GM19351 (cell line): ENCODE measurements at regions not wholly inside any gene's neighbourhood (a gene's known extent, or its start where the extent isn't known, plus 50 kb on each side); places are given as distances from the start of the nearest gene placed in this dataset.
"Not testable (repeated sequence)": the region's sequence is repeated elsewhere in the genome, so short reads cannot be mapped to it uniquely, and the experiment has no call there.

Source experiments
- ATAC-seq: cut with Tn5 transposase; IDR thresholded peaks from one replicate; pipeline ENCODE4 v1.9.1; 2021; ENCODE audit warnings: mild to moderate bottlenecking, moderate library complexity; ENCODE audit not compliant: unreplicated experiment

DNA sequence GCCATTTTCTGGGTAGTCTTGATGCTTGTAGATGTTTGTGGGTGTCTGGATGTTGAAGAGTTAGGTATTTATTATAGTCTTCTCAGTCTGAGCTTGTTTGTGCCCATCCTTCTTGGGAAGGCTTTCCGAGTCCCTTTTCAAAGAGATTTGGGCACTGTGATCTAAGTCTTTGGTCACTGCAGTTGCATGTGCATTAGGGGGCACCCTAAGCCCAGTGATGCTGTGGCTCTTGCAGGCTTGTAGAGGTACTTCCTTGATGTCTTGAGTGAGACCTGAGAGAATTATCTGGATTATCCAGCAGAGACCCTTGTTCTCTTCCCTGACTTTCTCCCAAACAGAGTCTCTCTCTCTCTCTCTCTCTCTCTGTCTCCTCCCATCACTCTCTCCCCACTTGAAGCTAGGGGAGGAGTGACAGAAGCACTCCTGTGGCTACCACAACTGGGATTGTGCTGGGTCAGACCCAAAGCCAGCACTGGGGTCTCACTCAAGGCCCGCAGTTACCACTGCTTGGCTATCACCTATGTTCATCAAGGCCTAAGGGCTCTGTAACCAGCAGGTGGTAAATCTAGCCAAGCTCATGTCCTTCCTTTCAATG, 68.5 kb downstream of the TMCO5A start:
- peak; percentile 90 for ATAC-seq

DNA sequence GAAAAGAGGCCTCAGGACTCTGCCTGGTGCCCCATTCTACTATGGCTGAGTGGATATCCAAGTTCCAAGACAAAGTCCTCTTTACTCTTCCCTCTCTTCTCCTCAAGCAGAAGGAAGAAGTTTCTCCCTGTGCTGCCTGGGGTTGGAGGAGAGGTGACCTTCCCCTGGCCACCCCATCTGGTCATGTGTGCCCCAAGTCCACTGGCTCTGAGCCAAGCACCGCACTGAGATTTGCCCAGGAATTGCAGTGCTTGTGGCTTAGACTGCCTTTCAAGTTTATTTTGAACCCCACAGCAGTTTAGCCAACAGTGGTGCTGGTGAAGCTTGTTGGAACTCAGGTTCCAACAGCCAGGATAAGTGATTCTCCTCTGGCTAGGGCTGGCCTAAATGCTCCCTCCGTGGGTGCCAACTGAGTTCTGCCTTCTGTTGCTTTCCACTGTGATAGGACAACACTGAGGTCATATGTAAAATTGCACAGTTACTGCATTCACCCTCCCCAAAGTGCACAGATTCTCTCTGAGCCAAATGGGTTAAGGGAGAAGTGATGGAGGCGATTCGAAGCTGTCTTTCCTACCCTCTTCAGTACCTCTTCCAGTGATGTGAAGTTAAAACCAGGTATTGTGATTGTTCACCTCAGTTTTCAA, 69.9 kb downstream of the TMCO5A start:
- no peak for ATAC-seq

DNA sequence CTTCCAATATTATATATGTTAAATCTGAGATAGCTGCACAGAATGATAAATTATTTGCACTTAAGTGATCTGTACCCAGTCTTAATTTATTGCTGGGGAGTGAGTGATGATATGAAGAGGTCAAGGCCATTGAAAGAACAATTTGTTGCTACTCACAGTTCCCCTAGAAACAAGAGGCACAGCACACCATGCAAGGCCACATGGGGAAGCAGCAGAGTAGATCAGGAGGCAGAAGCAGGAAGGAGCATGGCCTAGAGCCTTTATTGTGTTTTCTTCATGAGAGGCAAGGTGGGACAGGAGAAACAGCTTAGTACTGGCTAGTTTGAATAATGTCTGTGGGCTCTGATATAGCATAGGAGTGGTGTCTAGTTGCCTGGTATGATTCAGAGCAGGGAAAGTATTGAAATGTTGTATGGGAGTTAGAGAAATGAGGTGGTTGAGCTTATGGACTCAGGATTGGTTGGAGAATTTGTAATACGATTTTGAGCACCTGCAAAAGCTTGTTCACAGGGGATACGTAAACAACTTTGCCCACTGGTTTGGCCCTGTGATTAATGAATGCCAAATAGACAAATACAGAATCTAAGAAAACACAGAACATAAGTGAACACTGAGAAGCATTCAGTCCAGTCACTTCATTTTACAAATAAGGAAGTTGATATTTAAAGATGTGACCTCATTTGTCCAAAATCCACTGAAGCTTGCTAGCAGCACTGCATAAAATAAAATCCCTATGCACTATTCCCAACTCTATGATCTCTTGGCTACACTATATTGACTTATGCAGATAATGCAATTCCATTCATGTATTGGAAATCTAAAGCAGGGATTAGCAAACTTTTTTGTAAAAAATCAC, 71.7 kb downstream of the TMCO5A start:
- ATAC-seq: no peak

DNA sequence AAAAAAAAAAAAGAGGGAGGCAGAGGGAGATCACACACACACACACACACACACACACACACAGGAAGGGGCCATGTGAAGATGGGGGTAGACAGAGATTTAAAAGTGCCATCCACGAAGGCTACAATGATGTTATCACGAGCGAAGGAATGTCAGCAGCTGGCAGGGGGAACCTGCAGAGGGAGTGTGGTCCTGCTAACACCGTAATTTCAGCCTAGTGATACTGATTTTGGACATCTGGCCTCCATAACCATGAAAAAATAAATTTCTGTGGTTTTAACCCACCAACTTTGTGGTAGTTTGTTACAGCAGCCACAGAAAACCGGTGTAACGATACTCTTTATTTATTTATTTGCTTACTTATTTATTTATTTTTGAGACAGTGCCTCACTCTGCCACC, 76.0 kb downstream of the TMCO5A start:
- ATAC-seq: no peak

DNA sequence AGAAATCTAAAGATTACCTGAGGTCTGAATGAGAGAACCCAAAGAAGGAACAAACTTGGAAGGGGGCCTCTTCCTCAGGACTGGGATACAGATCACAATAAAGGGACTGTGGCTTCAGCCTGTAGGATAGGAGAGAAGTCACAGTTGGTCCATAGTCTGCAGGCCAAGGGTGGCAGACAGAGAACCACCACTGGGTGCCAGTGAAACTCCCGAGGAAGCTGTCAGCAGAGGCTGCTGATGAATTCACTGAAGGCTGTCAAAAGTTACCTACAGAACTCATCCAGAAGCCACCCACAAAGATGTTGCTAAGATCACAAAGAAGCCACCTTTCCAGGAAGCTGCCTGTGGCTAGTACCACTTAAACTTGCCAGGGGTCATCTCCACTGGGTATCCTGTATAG, 78.5 kb downstream of the TMCO5A start:
- no peak for ATAC-seq

DNA sequence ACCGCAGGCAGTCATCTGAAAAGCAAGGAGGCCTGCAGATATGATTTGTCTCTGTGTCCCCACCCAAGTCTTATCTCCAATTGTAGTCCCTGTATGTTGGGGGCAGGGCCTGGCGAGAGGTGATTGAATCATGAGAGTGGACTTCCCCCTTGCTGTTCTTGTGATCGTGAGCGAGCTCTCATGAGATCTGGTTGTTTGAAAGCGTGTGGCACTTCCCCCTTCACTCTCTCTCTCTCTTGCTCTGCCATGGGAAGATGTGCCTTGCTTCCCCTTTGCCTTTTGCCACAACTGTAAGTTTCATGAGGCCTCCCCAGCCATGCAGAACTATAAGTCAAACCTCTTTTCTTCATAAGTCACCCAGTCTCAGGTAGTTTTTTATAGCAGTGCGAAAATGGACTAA, 83.3 kb downstream of the TMCO5A start:
- no peak for ATAC-seq

DNA sequence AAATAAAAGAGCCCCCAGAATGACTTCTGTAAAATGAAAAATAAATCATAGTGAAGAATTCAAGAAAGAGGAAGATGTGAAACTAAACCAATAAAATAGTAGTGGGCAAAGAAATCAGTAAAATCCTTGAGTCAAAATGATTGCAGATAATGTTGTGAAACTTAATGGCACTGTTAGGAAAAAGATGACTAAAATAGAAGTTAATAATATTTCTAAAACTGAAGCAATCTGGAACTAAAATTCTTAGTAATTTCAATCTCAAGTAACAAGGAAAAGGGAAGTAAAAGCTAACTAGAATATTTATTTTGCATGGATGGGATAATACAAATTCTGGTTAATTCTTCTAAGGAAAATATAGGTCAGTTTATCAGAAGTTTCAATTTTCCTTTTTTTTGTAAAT, 84.6 kb downstream of the TMCO5A start:
- no peak for ATAC-seq

DNA sequence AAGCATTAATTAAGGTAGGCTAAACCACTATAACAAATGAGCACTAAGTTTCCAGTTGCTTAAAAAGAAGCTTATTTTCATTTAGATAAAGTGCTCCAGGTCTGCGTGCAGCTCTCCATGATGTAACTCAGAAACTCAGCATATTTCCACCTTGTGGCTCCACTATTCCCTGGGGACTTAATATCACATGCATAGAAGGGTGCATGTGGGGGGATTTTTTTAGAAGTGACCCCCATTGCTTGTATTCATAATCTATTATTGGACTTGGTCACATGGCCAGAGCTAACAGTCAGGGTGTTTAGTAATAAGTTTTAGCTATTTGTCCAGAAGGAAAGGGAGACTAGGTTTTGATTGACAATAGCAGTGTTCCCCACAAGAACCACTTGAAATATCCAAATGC, 86.8 kb downstream of the TMCO5A start:
- peak; percentile 49 for ATAC-seq

DNA sequence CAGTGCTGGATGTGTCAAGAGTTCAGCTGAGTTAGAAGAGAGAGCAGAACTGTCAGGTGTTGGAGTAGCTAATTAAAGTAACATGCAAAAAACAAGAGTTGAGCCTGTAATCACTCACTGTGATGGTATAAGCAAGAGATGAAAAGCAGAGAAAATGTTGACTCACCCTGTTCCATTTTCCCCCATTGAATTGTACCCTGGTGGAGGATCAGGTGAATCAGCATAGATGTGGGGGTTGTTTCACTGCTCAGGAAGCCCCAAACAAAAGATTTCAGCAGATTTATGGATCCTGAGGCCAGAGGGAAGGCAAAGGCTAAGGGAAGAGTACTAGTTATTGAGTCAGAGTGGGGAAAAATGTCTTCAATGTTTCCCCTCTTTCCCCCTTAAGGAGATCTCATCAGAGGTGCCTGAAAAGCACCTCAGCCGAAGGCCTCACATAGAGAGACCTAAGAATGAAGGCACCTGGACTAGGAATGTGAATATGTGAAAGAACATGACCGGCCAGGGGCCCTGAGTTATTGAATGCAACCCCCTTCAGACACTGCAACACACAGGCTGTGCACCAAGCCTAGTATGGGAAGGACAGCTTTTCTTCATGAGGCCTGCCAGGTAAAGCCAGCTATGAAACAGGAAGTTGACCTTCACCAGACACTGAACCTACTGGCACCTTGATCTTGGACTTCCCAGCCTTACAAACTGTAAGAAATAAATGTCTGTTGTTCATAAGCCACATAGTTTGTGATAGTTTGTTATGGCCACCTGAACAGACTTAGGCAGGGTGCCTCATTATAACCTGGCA, 90.1 kb downstream of the TMCO5A start:
- no peak for ATAC-seq

DNA sequence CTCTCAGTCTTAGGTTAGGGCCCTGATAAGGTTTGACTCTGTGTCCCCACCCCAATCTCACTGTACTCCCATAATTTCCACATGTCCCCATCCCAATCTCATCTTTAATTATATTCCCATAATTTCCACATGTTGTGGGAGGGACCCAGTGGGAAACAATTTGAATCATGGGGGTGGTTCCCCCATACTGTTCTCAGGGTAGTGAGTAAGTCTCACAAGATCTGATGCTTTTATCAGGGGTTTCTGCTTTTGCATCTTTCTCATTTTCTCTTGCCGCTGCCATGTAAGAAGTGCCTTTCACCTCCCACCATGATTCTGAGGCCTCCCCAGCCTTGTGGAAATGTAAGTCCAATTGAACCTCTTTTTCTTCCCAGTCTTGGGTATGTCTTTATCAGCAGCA, 91.2 kb downstream of the TMCO5A start:
- ATAC-seq: not testable (repeated sequence)

DNA sequence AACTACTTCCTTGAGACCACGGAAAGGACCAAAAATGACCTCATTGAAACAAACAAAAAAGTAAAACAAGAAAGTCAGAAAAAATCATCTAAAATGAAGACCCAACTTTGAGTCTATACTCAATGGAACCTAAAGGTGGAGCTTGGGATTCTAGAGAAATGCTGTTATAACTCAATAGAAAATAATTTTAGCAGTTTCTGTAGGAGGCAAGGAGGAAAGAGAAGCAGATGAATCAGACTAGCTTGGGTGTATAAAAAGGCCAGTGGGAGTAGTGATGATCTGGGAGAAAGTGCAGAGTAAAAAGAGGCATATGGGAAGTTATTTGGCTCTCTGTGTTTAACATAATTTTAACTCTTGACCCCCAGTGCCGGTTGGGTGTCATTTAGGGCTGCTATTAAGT, 94.4 kb downstream of the TMCO5A start:
- no peak for ATAC-seq

DNA sequence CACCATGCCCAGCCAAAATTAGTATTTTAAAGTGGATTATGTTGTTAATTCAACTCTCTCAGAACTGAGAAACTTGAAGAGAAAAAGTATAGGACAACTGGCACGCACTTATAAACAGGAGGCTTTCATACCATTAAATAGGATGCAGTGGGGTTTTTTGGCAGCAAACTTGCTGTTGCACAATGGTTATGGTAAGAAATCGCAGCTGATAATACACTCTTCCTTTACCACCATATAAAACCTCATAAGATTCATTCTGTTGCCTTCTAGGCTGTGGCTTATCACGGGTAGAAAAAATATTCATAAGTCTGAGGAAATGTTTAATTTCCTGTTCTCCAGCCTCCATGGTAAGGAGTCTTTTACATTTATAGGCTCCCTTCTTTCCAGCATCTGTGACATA, 95.3 kb downstream of the TMCO5A start:
- no peak for ATAC-seq

DNA sequence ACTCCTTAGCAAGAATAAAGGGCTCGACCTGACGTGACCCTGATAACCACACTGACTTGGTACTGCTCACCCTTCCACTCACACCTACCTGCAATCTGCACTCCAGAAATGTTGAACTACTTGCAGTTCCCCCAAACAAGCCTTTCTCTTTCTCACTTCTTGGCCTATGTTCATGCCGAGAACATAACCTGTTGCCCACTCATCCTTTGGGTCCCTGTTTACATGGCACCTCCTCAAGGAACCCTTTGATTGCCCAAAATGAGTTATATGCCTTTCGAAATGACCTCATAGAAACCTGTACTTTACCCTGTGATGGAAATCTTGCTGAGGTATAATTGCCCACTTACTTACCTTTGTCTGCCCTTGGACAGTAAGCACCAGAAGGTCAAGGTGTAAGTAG, 96.2 kb downstream of the TMCO5A start:
- ATAC-seq: no peak

DNA sequence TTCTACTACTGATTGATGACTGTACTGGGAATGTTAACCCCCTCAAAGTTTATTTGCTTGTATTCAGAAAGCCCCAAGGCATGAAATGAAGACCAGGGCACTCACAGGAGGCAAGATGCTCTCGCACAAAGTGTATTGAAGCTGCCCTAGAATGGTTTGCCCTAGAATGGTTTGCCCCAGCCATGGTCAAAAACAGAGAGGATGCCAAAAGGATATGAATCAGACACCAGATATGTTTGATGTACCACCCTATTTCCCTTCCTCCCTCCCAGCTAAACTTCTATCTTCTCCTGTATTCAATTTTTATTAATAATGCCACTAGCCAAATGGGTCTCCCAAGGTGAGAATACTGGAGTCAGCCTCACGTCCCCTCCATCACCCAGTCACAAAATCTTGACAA, 101.3 kb downstream of the TMCO5A start:
- ATAC-seq: no peak

DNA sequence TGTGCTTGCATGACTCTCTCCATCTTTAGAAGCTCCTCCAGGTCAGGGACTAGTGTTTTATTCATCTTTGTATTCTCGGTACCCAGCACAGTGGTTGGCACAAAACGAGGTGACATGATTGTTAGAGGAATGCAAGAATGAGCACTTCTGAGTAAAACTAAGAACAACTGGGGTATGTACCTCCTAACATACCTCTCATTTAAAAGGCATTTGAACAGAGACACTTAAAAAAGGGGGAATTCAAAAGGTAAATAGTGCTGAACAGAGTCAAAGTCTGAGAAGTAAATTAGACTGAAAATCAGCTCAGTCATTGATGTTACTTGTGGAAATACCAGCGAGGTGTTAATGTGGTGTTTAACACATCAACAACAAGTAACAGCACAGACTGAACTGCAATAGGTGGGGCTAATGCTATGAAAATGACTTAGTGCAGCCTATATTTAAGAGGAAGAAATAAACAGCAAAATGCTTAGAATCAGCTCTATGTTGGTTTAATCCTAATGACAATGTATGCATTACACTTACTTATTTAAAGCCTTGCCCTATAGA, 102.4 kb downstream of the TMCO5A start:
- no peak for ATAC-seq

DNA sequence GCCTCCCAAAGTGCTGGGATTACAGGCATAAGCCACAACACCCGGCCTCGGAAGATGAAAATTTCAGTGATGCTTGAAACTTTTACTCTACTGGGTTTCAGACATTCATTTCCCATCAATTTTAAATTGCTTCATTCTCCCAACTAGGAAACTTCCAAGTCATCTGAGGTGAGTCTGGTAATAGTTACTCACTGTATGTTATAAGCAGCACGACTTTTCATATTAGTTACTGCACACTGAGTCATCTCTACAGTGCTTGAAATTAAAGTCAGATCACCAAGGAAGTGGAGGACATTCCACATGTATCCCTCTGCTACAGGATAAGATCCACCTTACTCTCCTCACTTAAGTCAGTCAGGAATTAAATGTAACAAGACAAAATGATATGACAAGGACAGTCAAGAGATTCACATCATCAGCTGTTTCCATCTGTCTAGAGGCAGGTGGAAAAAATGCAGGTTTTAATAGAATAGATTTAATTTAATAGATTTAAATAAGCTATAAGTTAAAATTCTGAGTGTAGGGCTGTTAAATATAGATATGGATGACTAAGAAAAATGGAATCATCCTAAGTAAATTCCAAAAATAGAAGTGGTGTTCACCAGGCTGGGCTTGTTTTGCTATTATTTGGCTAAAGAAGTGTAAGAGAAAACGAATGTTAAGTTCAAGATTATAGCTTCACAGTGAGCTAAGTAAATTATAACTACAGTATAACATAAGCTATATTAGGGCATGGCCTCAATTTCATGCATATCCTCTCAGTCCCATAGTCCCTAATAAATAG, 104.4 kb downstream of the TMCO5A start:
- no peak for ATAC-seq

DNA sequence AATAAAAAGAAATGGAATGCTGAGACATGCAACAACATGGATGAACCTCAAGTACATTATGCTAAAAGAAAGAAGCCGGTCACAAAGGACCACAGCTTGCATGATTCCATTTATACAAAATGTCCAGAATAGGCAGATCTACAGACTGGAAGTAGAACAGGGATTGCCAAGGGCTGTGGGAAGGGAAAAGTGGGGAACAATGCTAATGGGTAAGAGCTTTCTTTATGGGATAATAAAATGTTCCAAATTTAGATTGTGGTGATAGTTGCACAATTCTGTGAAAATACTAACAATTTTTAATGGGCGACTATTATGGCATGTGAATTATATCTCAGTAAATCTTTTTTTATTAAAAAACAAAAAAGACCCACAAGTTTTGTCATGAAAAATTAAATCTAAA, 106.2 kb downstream of the TMCO5A start:
- ATAC-seq: no peak

DNA sequence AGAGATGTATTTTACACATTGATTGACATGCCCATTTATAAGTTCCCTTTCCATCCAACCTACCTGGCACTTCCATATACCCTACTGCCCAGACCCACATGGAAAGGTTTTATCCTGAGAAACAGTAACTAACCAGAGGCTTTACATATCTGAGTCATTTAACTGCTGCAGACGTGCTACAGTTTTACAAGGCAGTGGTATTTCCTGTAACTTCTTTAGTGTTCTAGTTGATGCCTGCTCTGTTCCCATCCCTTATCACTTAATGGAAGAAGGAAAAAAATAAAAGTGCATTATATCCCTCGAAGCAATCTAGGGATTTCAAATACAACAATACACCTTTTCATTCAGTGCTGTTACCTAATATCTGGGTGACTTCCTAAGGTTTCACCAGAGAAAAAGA, 107.1 kb downstream of the TMCO5A start:
- ATAC-seq: no peak

DNA sequence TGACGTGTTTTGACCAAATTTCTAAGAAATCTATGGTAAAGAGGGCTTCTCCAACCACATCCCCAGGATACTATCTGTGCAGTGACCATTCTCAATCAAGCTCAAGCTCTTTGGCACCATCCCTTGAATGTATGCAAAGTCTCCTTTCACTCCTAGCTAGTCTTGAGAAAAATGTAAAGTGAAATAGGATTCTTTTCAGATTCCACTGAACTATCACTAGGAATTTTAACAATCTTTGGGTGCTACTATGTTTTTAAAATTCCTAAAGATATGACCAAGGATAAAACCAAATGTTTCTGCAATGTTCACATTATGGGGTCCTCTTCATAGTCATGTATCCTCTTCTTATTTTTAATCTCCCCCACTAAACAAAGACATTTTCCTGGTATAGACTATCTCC, 107.8 kb downstream of the TMCO5A start:
- no peak for ATAC-seq

DNA sequence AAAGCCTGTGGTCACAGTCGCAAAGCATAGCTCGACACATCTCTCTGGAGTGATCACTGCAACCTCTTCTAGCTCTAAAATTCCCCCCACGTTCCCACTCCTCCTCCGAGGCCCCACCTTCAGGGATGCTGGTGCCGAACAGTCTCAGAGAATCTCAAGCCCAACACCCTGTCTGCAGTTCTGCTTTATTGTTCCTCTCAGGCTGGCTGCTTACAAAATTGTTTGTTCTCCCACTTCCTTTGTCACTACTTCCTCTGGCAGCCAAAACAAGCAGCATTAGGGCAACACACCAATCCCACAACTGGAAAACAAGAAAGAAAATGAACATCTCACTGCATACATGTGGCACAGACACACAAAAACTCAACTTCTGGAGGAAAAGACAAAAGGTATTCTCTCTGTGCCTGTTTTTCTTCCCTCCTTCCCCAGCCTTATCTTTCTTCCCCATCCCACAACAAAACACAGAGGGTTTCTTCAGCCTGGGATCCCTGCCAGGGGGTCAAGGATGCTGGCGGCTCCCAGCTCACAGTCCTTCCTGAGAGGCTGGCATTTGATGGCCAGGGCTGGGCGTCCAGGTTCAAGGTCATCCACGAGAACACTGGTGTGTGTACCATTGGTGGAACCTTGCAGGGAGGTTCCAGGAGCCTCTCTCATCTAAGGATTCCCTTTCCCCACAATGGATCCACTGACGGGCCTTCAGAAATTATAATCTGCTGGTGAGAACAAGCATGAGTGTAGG, 108.4 kb downstream of the TMCO5A start:
- ATAC-seq: no peak
